ENCODE measurements at regions not wholly inside any gene's neighbourhood (a gene's known extent, or its start where the extent isn't known, plus 50 kb on each side); places are given as distances from the start of the nearest gene placed in this dataset.

- Histone ChIP-seq H3K27ac (ENCODE audit: low read length) (no peak overlapping the region), H3K4me1 (ENCODE audit: control insufficient read depth, insufficient read depth, low read length) (peaks cover 10% of the 10 kb centered on the region), H3K36me3 (ENCODE audit: control insufficient read depth, insufficient read depth, low read length) (no peaks in the 10 kb centered on the region), H3K27me3 (ENCODE audit: control insufficient read depth, insufficient read depth, low read length) (no peaks in the 10 kb centered on the region), H3K9me3 (ENCODE audit: control insufficient read depth, insufficient read depth, low read depth, low read length) (no peaks in the 10 kb centered on the region), H3K4me3 (ENCODE audit: low read depth in 2 of 2, low read length in 2 of 2) (no peak overlapping the region)
- ChIA-PET CTCF (no interaction called here), POLR2A (no interaction called here)
- TF ChIP-seq TCF7L2 (IDR thresholded peaks at IDR 0.05; ENCODE audit: low read depth, low read length) (no peak), REST (IDR thresholded peaks at IDR 0.05; ENCODE audit: insufficient read depth in 1 of 2, low read depth in 2 of 2, low read length in 1 of 2) (no peak), POLR2AphosphoS5 (IDR thresholded peaks at IDR 0.05; ENCODE audit: low read depth, low read length) (no peak), CTCF (IDR thresholded peaks at IDR 0.05) (no peak), SIN3A (IDR thresholded peaks at IDR 0.05; ENCODE audit: borderline replicate concordance, insufficient read depth, low read depth, low read length) (no peak)
- DNase-seq (ENCODE audit: low read depth, low spot score) (no peak), ATAC-seq (no peak)
- in situ Hi-C loops (cut with HindIII; ENCODE audit: low pct_unique_long_range_greater_than_20kb, low sequenced_read_pairs), result no loop called here
- no TSS peak for BruUV-seq (replicated peaks)
- intact Hi-C loops (cut with micrococcal nuclease; ENCODE audit: unreplicated experiment), result no loop called here
Observed at GRCh38 chr7:17492437-17492836, 194.0 kb downstream of the AHR start.

GRCh38 chr7:17493446-17493845 is 195.0 kb downstream of the AHR start:
- Histone ChIP-seq H3K27ac (ENCODE audit: low read length) (no peak overlapping the region), H3K4me1 (ENCODE audit: control insufficient read depth, insufficient read depth, low read length) (peaks cover 10% of the 10 kb centered on the region), H3K4me3 (ENCODE audit: low read depth in 2 of 2, low read length in 2 of 2) (no peak overlapping the region), H3K9me3 (ENCODE audit: control insufficient read depth, insufficient read depth, low read depth, low read length) (no peaks in the 10 kb centered on the region), H3K27me3 (ENCODE audit: control insufficient read depth, insufficient read depth, low read length) (no peaks in the 10 kb centered on the region), H3K36me3 (ENCODE audit: control insufficient read depth, insufficient read depth, low read length) (no peaks in the 10 kb centered on the region)
- in situ Hi-C loops (cut with HindIII; ENCODE audit: low pct_unique_long_range_greater_than_20kb, low sequenced_read_pairs) (no loop called here), intact Hi-C loops (cut with micrococcal nuclease; ENCODE audit: unreplicated experiment) (no loop called here)
- ChIA-PET POLR2A (no interaction called here), CTCF (no interaction called here)
- TF ChIP-seq CTCF (IDR thresholded peaks at IDR 0.05) (no peak), TCF7L2 (IDR thresholded peaks at IDR 0.05; ENCODE audit: low read depth, low read length) (no peak), SIN3A (IDR thresholded peaks at IDR 0.05; ENCODE audit: borderline replicate concordance, insufficient read depth, low read depth, low read length) (no peak), REST (IDR thresholded peaks at IDR 0.05; ENCODE audit: insufficient read depth in 1 of 2, low read depth in 2 of 2, low read length in 1 of 2) (no peak), POLR2AphosphoS5 (IDR thresholded peaks at IDR 0.05; ENCODE audit: low read depth, low read length) (no peak)
- no peak for ATAC-seq
- no TSS peak for BruUV-seq (replicated peaks)
- no peak for DNase-seq (ENCODE audit: low read depth, low spot score)
